Left cardiac atrium (tissue), 4 donors: ENCODE measurements at regions not wholly inside any gene's neighbourhood (a gene's known extent, or its start where the extent isn't known, plus 50 kb on each side); places are given as distances from the start of the nearest gene placed in this dataset.
A peak's percentile ranks its signal among the peaks of the same experiment; 100 is the strongest.

Experiments
- ATAC-seq, 2 donors: fragments of 200-7000 bp; cut with Tn5 transposase; one replicate each; pipeline ENCODE4 v1.9.1; 2020; ENCODE audit warnings: mild to moderate bottlenecking in 2 of 2, moderate library complexity in 2 of 2
- DNase-seq: peaks from one replicate; pipeline ENCODE4 v3.0.0-alpha.2; 2020
- intact Hi-C, 2 donors: fragments of 100-400 bp; cut with DNase I; formaldehyde crosslinking; loops; one replicate each; pipeline versions ENCODE4 v1.14.1 to v1.15.1; 2022 to 2023
- donor health status: DM: no; HTN: yes; CAD: no.
- donor health status: DM: no; HTN: yes; CAD: no; lungs with severe emphysema.
- donor health status: DM: yes; HTN: yes; CAD: no.
- donor health status: Dilated cardiomyopathy.

DNA sequence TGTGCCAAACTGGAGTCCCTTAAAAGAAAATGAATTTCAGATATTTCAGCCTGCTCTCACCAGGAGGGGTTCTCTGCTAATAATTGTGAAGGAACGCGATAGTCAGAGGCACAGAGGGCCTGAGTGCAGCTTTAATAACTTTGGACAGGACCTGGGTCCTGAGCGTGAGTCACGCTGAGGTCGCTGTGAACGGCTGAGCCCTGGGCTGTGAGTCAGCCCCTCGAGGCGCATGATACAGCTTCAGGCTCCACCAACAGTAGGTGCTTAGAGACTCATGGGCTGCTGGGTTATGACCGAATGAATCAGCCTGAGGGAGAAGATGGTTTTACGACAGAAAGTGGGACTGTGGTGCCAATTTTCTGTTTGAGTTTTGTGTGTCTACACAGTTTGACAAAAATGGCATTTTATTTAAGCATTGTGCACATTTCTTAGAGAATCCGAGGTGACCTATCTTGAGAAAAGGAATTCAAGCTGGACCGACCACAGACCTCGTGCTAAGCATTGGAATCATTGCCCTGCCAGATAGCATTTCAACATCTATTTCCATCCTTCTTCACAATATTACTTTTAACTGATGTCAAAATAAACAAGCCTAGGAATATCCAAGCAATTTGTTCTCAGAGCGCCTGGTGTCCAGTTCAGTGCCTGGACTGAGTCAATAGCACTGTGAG lies 183.0 kb downstream of the THBS2 start:
- ATAC-seq (peak; percentile 81 to 96), DNase-seq (peak; percentile 85)
- intact Hi-C loops, result no loop called here

DNA sequence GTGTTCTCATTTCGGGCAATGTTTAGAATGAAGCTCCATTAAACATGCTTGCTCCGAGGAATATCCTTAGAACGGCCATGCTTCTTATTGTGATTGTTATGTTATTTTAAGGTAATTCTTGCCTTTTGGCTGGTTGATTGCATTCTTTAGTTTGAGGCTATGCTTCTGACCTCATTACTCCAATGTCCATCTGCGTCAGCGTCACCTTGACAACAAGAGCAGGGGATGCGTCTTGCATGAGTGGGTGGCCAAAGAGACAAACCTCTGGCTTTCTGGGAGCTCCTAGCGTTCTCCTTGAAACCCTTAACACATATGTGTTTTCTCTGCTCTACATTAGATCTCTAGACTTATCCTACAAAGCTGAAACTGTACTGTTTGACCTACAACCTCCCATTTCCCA lies 184.3 kb downstream of the THBS2 start:
- intact Hi-C loops, result no loop called here
- ATAC-seq (no peak), DNase-seq (no peak)

DNA sequence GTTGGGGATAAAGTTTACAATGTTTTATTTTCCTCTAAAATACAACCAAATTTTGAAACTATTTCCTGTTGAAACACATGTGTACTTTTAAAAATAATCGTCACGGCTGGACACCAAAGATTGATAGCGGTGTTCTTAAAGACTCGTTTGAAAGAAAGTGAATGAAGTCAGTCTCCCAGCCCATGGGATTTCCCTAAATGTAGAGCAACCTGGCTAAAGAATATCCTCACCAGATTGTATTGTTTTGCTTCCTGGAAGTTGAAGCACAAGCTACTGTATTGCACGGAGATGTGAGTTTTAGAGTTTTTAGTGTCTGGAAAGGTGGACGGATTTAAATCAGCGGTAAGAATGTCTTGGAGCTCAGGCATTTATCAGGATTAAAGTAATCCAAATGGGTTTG lies 189.5 kb downstream of the THBS2 start:
- intact Hi-C loops, result no loop called here
- DNase-seq, result no peak
- ATAC-seq, result no peak

DNA sequence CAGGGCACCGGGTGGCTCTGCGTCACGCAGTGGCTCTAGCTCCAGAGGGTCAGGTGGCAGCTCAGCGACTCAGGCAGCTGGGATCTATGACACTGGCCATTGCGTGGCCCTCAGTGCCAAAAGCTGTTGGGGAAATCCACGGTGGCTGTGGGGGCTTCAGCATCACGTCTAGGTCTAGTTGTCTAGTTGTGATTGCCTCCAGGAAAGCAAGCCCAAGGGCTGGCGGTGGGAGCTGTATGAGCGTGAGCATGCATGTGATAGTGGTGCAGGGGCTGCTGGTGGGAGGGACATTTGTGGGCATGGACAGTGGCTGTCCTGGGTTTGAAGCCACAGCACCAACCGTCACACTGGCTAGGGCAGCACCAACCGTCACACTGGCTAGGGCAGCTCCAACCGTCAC lies 191.4 kb downstream of the THBS2 start:
- ATAC-seq (no peak), DNase-seq (no peak)
- intact Hi-C loops, result no loop called here

GRCh38 chr6:169058634-169059033 lies 195.0 kb downstream of the THBS2 start:
- intact Hi-C loops, result no loop called here
- DNase-seq, result no peak
- ATAC-seq, result no peak

DNA sequence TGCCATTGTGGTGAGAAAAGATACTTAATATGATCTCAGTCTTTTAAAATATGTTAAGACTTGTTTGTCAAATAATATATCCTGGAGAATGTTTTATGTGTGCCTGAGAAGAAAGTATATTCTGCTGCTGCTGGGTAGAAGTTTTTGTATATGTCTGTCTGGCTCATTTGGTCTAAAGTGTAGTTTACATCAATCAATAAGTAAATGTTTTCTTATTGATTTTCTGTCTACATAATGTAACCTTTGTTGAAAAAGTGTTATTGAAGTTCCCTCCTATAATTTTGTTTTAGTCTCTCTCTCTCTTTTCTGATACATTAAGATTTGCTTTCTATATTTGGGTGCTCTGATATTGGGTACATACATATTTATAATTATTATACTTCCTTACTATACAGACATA lies 201.2 kb downstream of the THBS2 start:
- intact Hi-C loops, result no loop called here
- no peak for DNase-seq
- ATAC-seq, result no peak

- intact Hi-C loops, result no loop called here
- DNase-seq (no peak), ATAC-seq (no peak)
Measured at GRCh38 chr6:169051371-169051770, 202.3 kb downstream of the THBS2 start.

- ATAC-seq, result no peak
- no peak for DNase-seq
- intact Hi-C loops, result no loop called here
Measured at GRCh38 chr6:169048865-169049205, 204.8 kb downstream of the THBS2 start.

DNA sequence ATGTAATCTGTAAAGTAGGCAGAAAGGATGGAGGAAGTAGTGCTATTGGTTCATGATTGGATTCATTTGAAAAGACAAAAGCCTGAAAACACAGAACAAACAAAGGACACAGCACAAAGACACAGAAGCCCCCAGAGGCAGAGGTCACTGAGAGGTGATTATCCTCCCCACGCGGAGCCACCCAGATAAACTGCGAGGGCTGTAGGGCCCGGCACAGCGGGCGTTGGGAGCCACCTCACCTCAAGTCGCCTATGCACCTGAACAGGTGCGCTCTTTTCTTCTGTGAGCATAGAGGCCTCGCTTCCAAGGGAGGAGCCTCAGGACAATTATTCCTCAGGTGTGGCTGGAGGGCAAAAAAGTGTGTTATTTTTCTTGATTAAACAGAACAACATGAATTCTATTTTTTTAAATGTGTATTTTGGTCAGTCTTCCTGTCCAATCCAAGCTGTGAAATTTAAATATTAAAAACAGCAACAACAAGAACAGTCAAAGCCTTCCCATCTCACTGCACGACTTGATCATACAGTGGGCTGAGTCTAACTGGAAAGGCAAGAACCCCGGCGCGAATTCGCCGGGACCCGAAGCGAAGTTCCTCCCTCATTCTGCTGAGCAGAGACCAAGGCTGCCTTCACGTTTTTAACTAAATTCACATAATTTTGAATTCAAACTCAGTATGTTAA lies 205.3 kb downstream of the THBS2 start:
- DNase-seq, result no peak
- intact Hi-C loops, result no loop called here
- no peak for ATAC-seq

- intact Hi-C loops, result no loop called here
- DNase-seq (no peak), ATAC-seq (no peak)
Measured at GRCh38 chr6:169047345-169047744, 206.3 kb downstream of the THBS2 start.

- intact Hi-C loops, result no loop called here
- ATAC-seq (no peak), DNase-seq (no peak)
Measured at GRCh38 chr6:169046483-169047192, 207.0 kb downstream of the THBS2 start.

DNA sequence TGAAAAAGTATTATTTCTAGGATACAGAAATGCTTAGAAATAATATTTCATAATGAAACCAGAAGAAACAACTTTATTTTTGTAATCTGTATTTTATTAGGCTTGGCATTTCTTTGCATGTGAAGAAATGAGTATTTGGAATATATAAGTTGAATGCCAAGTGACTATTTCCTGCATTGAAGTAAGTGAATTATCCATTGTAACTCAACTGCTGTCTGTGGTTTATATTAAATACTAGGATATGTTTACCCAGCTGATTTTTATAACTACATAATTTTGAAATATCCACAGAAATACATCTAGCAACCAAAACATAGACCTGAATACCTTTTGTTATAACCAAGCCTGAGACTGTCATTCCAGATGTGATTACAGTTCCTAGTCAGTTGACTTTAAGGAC lies 207.6 kb downstream of the THBS2 start:
- DNase-seq (no peak), ATAC-seq (no peak)
- intact Hi-C loops, result no loop called here

GRCh38 chr6:169045486-169045885 lies 208.2 kb downstream of the THBS2 start:
- intact Hi-C loops, result no loop called here
- peak in 1 of 2 donors; percentile 16 for ATAC-seq
- DNase-seq, result no peak

DNA sequence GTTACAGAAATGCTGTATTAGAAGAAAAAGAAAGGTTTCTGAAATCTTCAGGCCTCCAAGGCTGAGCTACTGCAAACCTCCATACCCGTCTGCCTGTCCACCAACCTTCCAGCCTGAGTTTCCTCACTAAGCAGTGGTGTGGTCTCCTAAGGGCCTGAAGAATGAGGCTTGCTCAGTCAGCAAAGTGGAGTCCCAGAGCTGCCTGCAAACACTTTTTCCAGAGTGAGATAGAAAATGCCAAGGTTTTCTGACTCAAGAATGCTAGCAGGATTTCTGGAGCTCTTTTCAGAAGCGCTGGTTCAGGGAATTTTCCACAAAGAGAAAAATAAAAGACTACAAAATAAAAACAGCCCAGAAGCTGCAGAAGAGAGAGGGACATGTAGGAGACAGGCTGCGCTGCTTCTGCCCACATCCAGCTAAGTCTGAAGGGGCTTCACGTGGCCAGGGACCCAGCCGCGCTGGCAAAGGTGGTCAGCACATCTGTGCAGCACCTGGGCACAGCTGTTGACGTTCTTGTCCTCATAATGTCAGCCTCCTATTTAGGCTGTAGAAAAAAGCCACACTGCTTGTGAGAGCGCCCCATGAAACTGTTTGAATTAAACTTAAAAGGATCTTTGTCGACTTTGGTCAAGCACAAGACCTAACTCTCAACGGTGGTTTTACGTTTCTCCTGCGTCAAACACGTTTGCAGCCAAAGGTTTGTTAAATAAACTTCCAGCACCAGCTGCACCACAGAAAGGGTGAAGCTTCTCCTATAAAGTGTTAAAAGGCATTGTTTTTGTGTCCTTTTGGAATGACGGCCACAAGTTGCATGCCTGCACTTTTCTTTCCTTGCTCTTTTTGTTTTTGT lies 209.0 kb downstream of the THBS2 start:
- intact Hi-C loops, result no loop called here
- ATAC-seq (peak; percentile 22 to 58), DNase-seq (no peak)

- intact Hi-C loops, result no loop called here
- DNase-seq, result no peak
Measured at GRCh38 chr6:169042061-169042460, 211.6 kb downstream of the THBS2 start.

DNA sequence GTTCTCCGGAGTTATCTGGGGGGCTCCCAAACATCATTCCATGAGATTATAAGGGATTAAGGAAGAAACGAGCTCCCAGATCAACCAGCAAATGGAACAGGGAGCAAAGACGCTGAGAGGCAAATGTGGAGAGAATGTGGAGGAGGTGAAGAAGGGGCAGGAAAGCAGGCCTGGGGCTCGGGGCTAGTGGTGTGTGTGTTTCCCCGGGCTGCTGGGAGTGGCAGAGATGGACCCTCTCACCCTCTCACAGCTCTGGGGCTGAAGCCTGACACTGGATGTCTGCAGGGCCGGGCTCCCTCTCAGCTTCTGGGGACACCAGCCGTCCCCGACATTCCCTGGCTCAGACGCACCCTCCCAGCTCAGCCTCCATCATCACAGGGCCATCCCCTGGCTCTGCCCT lies 212.6 kb downstream of the THBS2 start:
- ATAC-seq (no peak), DNase-seq (no peak)
- intact Hi-C loops, result no loop called here

More at GRCh38 chr6:169042061-169042460, 211.6 kb downstream of the THBS2 start:
- ATAC-seq, result no peak

DNA sequence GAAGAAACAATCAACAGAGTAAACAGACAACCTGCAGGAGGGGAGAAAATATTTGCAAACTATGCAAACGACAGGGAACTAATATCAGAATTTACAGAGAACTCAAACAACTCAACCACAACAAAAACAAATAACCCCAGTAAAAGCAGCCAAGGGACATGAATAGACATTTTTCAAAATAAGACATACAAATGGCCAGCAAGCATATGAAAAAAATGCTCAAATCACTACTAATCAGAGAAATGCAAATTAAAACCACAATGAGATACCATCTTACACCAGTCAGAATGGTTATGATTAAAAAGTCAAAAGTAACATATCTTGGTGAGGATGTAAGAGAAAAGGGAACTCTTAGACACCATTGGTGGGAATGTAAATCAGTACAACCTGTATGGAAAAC lies 215.0 kb downstream of the THBS2 start:
- intact Hi-C loops, result no loop called here
- no peak for DNase-seq
- no peak for ATAC-seq

GRCh38 chr6:169035385-169036240 lies 218.0 kb downstream of the THBS2 start:
- ATAC-seq (peak; percentile 68 to 80), DNase-seq (peak; percentile 25)
- intact Hi-C loops, result no loop called here
